Epithelial cell of proximal tubule (primary cell): ENCODE measurements at regions not wholly inside any gene's neighbourhood (a gene's known extent, or its start where the extent isn't known, plus 50 kb on each side); places are given as distances from the start of the nearest gene placed in this dataset.
"Not testable (repeated sequence)": the region's sequence is repeated elsewhere in the genome, so short reads cannot be mapped to it uniquely, and the experiment has no call there.

ENCODE experiments used
- DNase-seq: peaks from one replicate; pipeline ENCODE4 v3.0.0-alpha.2; 2011; ENCODE audit warnings: low read depth
- H3K4me3 ChIP-seq: 2 replicates; pipeline ENCODE4 v1.5.1; 2011; ENCODE audit warnings: low read depth, mild to moderate bottlenecking, low read length
- CTCF ChIP-seq: conservative IDR thresholded peaks from 2 replicates; pipeline ENCODE4 v1.5.1; 2012; ENCODE audit warnings: low read depth, mild to moderate bottlenecking, low read length

DNA sequence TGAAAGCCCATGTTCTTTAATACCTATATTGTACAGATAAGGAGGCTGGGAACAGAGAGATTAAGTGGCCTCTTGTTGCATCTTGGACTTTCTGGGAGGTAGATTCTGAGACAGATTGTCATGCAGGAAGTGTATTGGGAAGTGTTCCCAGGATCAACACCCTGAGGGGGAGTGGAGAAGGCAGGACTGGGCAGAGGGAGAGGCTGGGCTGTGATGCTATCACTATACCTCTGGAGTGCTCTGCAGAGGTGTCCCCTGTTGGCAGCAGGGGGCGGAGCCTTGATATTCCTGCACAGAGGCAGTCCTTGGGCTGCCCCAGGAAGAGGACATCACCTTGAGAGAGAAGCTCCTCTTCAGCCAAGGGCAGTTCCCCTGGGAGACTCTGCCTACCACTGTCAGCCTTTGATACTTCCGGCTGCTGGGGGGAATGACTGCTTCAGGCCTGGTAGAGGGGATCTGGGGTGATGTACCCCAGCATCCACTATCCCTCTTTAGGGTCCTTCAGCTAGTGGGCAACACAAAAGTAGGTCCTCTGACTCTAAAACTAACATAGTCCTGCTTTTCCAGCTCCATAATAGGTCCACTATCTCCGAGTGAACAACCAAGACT is 97.4 kb upstream of the RNU6-1 start:
- no peak for DNase-seq
- no peak overlapping the region for H3K4me3 ChIP-seq
- no peak for TF ChIP-seq CTCF

- DNase-seq, H3K4me3 ChIP-seq: not testable (repeated sequence)
These were observed 99.3 kb upstream of the RNU6-1 start for GRCh38 chr15:67939179-67939578.

DNA sequence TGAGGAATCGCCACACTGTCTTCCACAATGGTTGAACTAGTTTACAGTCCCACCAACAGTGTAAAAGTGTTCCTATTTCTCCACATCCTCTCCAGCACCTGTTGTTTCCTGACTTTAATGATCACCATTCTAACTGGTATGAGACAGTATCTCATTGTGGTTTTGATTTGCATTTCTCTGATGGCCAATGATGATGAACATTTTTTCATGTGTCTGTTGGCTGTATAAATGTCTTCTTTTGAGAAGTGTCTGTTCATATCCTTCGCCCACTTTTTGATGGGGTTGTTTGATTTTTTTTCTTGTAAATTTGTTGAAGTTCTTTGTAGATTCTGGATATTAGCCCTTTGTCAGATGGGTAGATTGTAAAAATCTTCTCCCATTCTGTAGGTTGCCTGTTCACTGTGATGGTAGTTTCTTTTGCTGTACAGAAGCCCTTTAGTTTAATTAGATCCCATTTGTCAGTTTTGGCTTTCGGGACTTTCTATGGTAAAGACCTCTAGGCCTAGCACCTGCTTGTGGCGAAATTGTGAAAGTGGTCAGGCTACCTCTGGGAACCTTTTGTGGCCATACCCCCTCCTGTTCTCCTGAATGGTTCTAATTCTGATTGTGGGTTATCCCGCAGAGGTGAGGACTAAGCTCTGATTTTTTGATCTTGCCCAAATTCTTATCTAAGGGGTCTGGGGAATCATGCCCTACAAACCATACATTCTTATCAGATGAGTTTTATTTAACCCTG is 99.9 kb upstream of the RNU6-1 start:
- H3K4me3 ChIP-seq, DNase-seq: not testable (repeated sequence)

DNA sequence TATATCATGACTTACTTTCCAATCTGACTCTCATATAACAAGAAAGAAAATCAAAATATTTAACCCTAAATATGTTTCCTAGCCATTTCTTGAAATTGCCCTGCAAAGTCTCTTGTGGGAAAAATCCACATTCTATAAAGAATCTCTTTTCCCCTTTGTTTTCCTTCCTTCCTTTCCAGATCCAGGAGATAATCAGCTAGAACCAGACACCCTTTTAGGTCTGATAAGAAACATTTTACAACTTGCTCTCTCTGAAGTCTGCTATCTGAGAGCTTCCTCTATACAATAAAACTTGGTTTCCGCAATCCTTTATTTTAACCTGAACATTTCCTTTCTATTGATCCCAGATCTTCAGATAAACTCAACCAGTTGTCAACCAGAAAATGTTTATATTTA is 100.5 kb upstream of the RNU6-1 start:
- TF ChIP-seq CTCF: no peak
- no peak for DNase-seq
- H3K4me3 ChIP-seq: no peak overlapping the region

DNA sequence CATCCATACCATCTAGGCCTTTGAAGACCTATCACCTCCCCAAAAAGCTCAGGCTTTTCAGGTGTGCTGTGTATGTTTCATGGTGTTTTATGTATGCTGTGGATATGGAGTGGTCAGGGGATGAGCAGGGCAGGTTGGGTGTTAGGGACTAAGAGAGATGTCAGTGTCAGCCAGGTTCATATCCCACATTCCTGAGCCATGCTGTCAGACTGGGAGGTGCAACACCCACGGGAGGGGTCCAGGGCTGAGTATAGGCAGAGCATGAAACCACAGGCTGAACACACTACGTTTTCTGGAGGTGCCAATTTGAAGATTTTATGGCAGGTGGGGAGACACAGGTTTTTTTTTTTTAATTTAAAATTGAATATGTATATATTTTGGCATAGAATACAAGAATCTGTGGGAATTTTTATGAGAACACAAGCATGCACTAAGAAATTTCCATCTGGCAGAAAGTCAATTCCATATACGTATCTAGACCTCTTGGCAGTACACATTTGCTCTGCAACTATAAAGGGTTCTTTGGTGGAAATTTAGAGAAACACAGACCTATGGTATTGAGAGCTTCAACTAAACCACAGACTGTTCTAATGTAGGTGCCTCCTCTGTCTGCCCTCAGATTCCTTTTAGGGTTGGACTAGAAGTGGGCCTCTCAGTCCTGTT is 101.9 kb upstream of the RNU6-1 start:
- TF ChIP-seq CTCF: no peak
- DNase-seq: no peak
- no peak overlapping the region for H3K4me3 ChIP-seq

DNA sequence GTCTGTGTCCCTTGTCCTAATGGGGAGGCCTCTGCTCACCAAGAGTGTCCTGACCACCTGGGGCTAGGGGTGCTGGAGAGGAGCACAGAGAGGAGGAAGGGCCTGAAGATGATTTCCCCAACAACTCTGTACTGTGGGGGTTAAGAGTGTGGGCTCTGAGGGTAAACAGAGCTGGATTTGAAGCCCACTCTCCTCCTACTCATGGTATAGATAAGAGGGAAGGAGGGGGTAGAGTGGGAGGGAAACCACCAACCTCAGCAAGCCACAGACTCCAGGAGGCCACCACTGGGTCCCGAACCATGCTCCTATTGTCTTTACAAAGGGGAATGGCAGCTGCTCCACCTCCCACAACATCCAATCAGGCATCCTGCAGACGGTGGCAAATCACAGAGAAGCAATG is 103.6 kb upstream of the RNU6-1 start:
- no peak overlapping the region for H3K4me3 ChIP-seq
- DNase-seq: no peak
- no peak for TF ChIP-seq CTCF

DNA sequence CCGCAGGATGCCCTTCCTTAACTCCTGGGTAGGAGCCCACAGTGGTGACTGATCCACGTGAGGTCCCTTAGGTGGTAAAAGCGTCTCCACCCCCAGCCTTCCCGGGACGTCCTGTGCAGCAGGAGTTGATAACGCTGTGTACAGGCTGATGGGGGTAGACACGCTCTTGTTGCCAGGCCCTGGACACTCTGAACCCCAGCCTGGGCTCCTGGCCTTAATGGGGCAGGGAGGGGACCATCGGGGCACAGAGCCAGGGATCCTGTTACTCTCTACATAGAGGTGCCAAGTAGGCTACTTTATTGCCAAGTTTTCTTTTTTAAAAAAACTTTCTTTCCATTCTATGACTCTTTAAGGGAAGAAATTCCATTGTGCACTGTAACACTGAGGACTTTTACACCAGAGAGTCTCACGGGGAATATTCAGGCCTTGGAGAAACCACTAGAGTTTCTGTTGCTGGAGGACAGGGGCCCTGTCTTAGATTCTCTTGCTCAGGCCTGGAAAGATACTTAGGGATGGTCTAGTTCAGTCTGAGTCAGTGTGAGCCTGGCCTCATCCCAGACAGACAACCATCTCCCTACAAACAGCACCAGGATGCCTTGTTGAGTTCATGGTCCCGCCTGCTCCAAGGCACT is 104.3 kb upstream of the RNU6-1 start:
- TF ChIP-seq CTCF: no peak
- DNase-seq: no peak
- H3K4me3 ChIP-seq: no peak overlapping the region
